Iris pigment epithelial cell (primary cell): ENCODE measurements at regions not wholly inside any gene's neighbourhood (a gene's known extent, or its start where the extent isn't known, plus 50 kb on each side); places are given as distances from the start of the nearest gene placed in this dataset.
A peak's percentile ranks its signal among the peaks of the same experiment; 100 is the strongest.

Source experiments
- DNase-seq: peaks from one replicate; pipeline ENCODE4 v3.0.0-alpha.2; 2011; ENCODE audit warnings: low read depth

DNA sequence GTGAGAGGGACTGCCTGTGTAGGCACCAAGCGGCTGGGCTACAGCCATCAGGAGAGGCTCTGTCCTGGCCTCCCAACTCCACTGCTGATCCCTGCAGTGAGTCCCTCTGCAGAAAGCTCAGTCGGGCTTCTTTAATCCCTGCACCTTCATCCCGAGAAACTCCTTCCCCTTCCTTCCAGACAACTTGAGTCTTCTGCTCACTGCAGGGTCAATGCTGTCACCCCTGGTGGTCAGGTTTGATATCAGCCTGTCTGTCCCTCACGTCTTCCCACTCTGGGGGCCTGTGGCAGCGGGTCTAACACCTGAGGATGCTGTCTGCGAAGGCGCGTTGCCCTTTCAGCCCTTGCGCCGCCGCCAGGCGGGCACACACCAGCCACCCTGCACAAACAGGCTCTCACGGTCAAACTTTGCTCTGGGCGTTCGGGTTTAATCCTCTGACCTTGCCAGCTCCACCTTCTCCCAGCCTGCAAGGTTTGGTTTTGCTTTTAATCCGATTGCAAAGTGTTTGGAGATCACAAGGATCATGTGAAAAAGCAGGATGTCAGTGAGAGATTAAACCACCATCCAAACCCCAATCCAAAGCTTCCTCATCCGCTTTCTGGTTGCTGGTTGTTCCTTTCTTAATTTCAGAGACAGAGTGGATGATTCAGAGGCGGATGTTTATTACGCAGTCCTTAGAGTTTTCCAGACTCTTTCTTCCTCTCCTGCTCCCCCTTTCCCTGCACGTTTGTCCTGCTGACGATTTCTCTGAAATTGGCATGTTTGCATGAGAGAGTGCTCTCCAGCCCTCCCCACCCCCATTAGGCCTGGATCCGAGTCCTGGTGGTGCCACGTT is 74.8 kb upstream of the SLC34A2 start:
- no peak for DNase-seq

DNA sequence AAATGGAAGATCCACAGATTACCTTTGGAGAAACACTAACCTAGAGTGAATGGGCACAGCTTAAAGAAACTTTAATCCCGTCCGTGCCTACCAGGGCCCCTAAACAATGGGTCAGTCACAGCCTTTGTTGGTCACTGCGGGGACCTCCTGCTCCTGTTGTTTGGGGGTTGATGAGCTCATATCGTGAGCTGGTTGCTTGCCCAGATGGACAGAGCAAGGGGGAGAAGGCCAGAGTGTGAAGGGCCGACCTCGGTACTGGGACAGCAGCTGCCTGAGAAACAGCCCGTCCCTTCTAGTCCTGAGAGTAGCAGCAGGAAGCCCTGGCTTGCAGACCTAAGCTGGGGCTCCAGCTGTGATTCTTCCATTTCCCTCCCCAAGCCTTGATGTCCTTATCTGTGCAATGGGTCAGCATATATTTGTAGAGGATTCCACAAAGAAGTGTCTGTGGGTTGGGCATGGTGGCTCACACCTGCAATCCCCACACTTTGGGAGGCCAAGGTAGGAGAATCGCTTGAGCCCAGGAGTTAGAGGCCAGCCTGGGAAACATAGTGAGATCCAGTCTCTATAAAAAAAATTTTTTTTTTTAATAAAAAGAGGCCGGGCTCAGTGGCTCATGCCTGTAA is 69.6 kb upstream of the SLC34A2 start:
- DNase-seq, result no peak

DNA sequence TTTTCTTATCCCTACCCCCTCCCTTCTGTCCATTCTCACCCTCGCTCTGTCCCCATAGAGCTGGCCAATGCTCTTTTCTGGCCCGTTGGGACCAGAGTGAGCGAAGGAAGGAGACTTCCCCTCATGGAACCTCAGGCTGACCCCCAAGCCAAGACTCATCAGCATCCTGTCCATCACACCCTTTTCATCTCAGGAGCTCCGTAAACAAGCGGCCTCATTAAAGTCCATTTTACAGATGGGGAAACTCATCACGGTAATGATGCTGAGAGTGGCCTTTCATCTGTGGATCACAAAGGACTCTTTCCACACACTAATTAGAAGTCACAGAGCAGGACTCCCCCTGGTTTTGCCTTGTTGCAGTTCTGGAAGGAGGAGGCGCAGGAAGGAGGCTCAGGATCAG is 67.4 kb upstream of the SLC34A2 start:
- DNase-seq, result no peak

DNA sequence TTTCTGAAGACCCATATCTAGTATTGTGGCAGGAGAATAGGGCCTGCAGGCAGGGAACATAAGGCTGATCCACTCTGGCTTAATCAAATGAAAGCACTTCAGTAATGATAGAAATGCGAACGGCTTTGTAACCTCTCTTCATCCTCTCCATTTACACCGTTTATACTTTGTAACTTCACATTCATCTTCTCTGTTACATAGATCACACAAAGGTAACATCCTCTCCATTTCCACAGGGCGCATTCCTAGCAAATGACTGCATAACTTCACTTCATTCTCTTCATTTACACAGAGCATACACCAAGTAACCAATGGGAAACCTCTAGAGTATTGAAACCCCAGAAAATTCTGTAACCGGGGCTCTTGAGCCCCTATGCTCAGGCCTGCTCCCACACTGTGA is 65.5 kb upstream of the SLC34A2 start:
- DNase-seq, result peak; percentile 17

DNA sequence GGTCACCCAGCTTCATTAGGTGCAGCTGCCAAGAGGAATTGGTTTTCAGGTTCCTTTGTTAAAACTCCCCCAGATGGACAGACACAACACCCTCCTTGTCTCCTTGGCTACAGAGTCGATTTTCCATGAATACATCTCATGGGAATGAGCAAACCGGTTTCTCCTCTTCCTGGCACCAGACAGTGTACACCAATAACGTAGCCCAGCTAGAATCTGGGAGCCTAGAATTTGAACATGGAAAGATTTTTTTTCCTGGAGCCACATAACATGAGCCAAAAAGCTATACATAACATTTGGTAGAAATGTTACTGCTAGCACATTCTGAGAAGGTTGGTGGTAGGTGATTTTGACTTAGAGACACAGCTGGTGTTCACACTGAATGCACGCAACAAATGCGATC is 62.9 kb upstream of the SLC34A2 start:
- no peak for DNase-seq
